B cell (primary cell): ENCODE measurements at regions not wholly inside any gene's neighbourhood (a gene's known extent, or its start where the extent isn't known, plus 50 kb on each side); places are given as distances from the start of the nearest gene placed in this dataset.

Source experiments
- ATAC-seq: fragments of 200-7000 bp; cut with Tn5 transposase; one replicate; pipeline ENCODE4 v1.10.0; 2021; ENCODE audit warnings: low read depth, mild to moderate bottlenecking, moderate number of reproducible peaks, moderate library complexity
- CTCF ChIA-PET: fragments of 350-600 bp; sonication (Branson Sonifier 250); formaldehyde crosslinking; loops from one replicate; lab custom pipeline; 2021; ENCODE audit warnings: antibody characterized with exemption, inconsistent platforms; lab: Charles Lee
- POLR2A ChIA-PET: fragments of 350-600 bp; sonication (Branson Sonifier 250); formaldehyde crosslinking; loops from one replicate; lab custom pipeline; 2021; ENCODE audit warnings: antibody characterized with exemption; lab: Charles Lee
- DNase-seq: peaks from one replicate; pipeline ENCODE4 v3.0.0; 2013
- H2AFZ ChIP-seq: 2 replicates; pipeline ENCODE4 v1.6.1; 2012; ENCODE audit warnings: mild to moderate bottlenecking, low read depth, low read length; ENCODE audit not compliant: insufficient read depth, poor library complexity, severe bottlenecking
- H3K27ac ChIP-seq, 2 donors: 1 replicate in 1 of 2; 2 replicates in 1 of 2; pipeline ENCODE4 v1.5.1; 2012 to 2013; ENCODE audit warnings: low read length in 2 of 2, mild to moderate bottlenecking in 2 of 2, moderate library complexity in 1 of 2
- H3K27me3 ChIP-seq, 4 experiments: fragments of 200-600 bp in 1 of 4; sonication (generic) in 1 of 4; replicated peaks in 1 of 4; 1 replicate in 2 of 4; 2 replicates in 2 of 4; pipeline versions ENCODE4 v1.6.1 to v1.7.0; 2013 to 2016; ENCODE audit warnings: low read length in 3 of 4, mild to moderate bottlenecking in 2 of 4, mixed read lengths in 1 of 4, moderate library complexity in 1 of 4; ENCODE audit not compliant: insufficient read depth in 4 of 4, control insufficient read depth in 3 of 4; ENCODE audit errors: control extremely low read depth in 1 of 4
- H3K36me3 ChIP-seq, 2 experiments: replicated peaks in 1 of 2; 1 replicate in 1 of 2; 2 replicates in 1 of 2; pipeline versions ENCODE4 v1.6.1 to v1.7.1; 2013; ENCODE audit warnings: low read length in 1 of 2; ENCODE audit not compliant: insufficient read depth in 2 of 2, control insufficient read depth in 1 of 2; ENCODE audit errors: control extremely low read depth in 1 of 2, extremely low read depth in 1 of 2
- H3K4me1 ChIP-seq, 2 donors: fragments of 200-600 bp in 1 of 2; sonication (generic) in 1 of 2; 1 replicate in 1 of 2; 2 replicates in 1 of 2; pipeline versions ENCODE4 v1.5.1 to v1.6.1; 2013 to 2017; ENCODE audit warnings: low read length in 2 of 2; ENCODE audit not compliant: control insufficient read depth in 2 of 2, insufficient read depth in 2 of 2
- H3K4me2 ChIP-seq: replicated peaks from 2 replicates; pipeline ENCODE3; 2012; ENCODE audit warnings: mild to moderate bottlenecking, low read depth, low read length; ENCODE audit not compliant: poor library complexity, severe bottlenecking
- H3K4me3 ChIP-seq, 5 experiments: fragments of 200-600 bp in 1 of 5; sonication (generic) in 1 of 5; 1 replicate in 3 of 5; 2 replicates in 2 of 5; pipeline versions ENCODE4 v1.5.1 to v1.7.0; 2011 to 2016; ENCODE audit warnings: low read length in 4 of 5, mild to moderate bottlenecking in 4 of 5, low read depth in 2 of 5, control low read depth in 1 of 5, moderate library complexity in 1 of 5; ENCODE audit not compliant: insufficient read depth in 1 of 5; ENCODE audit errors: control extremely low read depth in 1 of 5, extremely low read depth in 1 of 5
- H3K79me2 ChIP-seq: fragments of 200-600 bp; sonication (generic); one replicate; pipeline ENCODE4 v1.6.0; 2016; ENCODE audit warnings: low read length; ENCODE audit not compliant: control insufficient read depth, insufficient read depth
- H3K9ac ChIP-seq: fragments of 200-600 bp; sonication (generic); 2 replicates; pipeline ENCODE4 v1.6.1; 2017; ENCODE audit warnings: mild to moderate bottlenecking, low read length, moderate library complexity
- H3K9me3 ChIP-seq, 3 donors: one replicate each; pipeline versions ENCODE4 v1.6.1 to v1.7.1; 2013; ENCODE audit warnings: low read length in 2 of 3; ENCODE audit not compliant: control insufficient read depth in 2 of 3, insufficient read depth in 1 of 3; ENCODE audit errors: control extremely low read depth in 1 of 3
- H4K20me1 ChIP-seq: 2 replicates; pipeline ENCODE4 v1.6.0; 2012; ENCODE audit warnings: mild to moderate bottlenecking, low read length; ENCODE audit not compliant: insufficient read depth, control insufficient read depth, poor library complexity, severe bottlenecking
- H3K27ac Mint-ChIP-seq: one replicate; pipeline ENCODE4 v1.8.0; 2021; ENCODE audit warnings: mixed read lengths
- H3K27me3 Mint-ChIP-seq: one replicate; pipeline ENCODE4 v1.8.0; 2021; ENCODE audit warnings: mixed read lengths
- H3K4me1 Mint-ChIP-seq: one replicate; pipeline ENCODE4 v1.8.0; 2021; ENCODE audit warnings: mixed read lengths
- H3K4me3 Mint-ChIP-seq: one replicate; pipeline ENCODE4 v1.8.0; 2021; ENCODE audit warnings: mixed read lengths
- H3K9me3 Mint-ChIP-seq: one replicate; pipeline ENCODE4 v1.8.0; 2022; ENCODE audit warnings: mixed read lengths; ENCODE audit not compliant: insufficient read depth
- CTCF ChIP-seq: fragments of 200-600 bp; IDR thresholded peaks from one replicate; pipeline ENCODE4 v1.8.0; 2022; ENCODE audit warnings: antibody characterized with exemption, mild to moderate bottlenecking
- EZH2 ChIP-seq: IDR thresholded peaks from 2 replicates; pipeline ENCODE4 v1.6.1; 2012; ENCODE audit warnings: borderline replicate concordance, low read depth, mild to moderate bottlenecking, moderate library complexity, low read length; ENCODE audit not compliant: insufficient read depth, poor library complexity, severe bottlenecking
- WGBS: methylation state at CpG from one replicate; pipeline ENCODE4 v1.1.5; 2013; ENCODE audit warnings: missing lambda C conversion rate; ENCODE audit not compliant: insufficient coverage; 5-methylcytosine and 5-hydroxymethylcytosine counted together
- intact Hi-C: fragments of 100-400 bp; cut with micrococcal nuclease; formaldehyde crosslinking; loops from one replicate; pipeline ENCODE4 v1.10.0; 2022

- H3K4me1 ChIP-seq, result no peaks in the 10 kb centered on the region
- H3K79me2 ChIP-seq, result no peaks in the 10 kb centered on the region
- no peaks in the 10 kb centered on the region for H3K36me3 ChIP-seq
- H3K4me3 Mint-ChIP-seq, result no peak overlapping the region
- ChIA-PET CTCF (no interaction called here), POLR2A (no interaction called here)
- no peaks in the 10 kb centered on the region for H3K27me3 ChIP-seq
- intact Hi-C loops, result no loop called here
- H4K20me1 ChIP-seq, result no peaks in the 10 kb centered on the region
- DNase-seq (no peak), ATAC-seq (no peak)
- H2AFZ ChIP-seq, result no peak overlapping the region
- peaks cover 0 to 19% (median 0%) of the 10 kb centered on the region in 3 donors for H3K9me3 ChIP-seq
- H3K27ac ChIP-seq, result no peak overlapping the region
- no peaks in the 10 kb centered on the region for H3K27me3 Mint-ChIP-seq
- H3K9ac ChIP-seq, result no peak overlapping the region
- H3K27ac Mint-ChIP-seq, result no peak overlapping the region
- peaks cover 5% of the 10 kb centered on the region for H3K9me3 Mint-ChIP-seq
- no peak overlapping the region for H3K4me2 ChIP-seq
- 100% methylated on average over 1 of the region's 1 CpG for WGBS
- no peak overlapping the region for H3K4me3 ChIP-seq
- H3K4me1 Mint-ChIP-seq, result no peaks in the 10 kb centered on the region
- TF ChIP-seq CTCF (no peak), EZH2 (no peak)
Measured at GRCh38 chr19:28003543-28003942, 1209.4 kb downstream of the UQCRFS1 start.

- H3K27me3 ChIP-seq, result no peaks in the 10 kb centered on the region
- H3K4me1 ChIP-seq, result no peaks in the 10 kb centered on the region
- DNase-seq (no peak), ATAC-seq (no peak)
- TF ChIP-seq EZH2, result no peak
- no peak for TF ChIP-seq CTCF
- ChIA-PET CTCF (no interaction called here), POLR2A (no interaction called here)
- Mint-ChIP-seq H3K4me3 (no peak overlapping the region), H3K4me1 (no peaks in the 10 kb centered on the region), H3K27me3 (no peaks in the 10 kb centered on the region), H3K27ac (no peak overlapping the region), H3K9me3 (peaks cover 5% of the 10 kb centered on the region)
- intact Hi-C loops, result no loop called here
- no CpG with 5 or more reads among the region's 2 CpGs for WGBS
- no peak overlapping the region for H3K4me3 ChIP-seq
- peaks cover 0 to 7% (median 0%) of the 10 kb centered on the region in 3 donors for H3K9me3 ChIP-seq
- H3K9ac ChIP-seq, result no peak overlapping the region
- no peak overlapping the region for H3K4me2 ChIP-seq
- H4K20me1 ChIP-seq, result no peaks in the 10 kb centered on the region
- H2AFZ ChIP-seq, result no peak overlapping the region
- no peak overlapping the region for H3K27ac ChIP-seq
- H3K36me3 ChIP-seq, result no peaks in the 10 kb centered on the region
- no peaks in the 10 kb centered on the region for H3K79me2 ChIP-seq
Measured at GRCh38 chr19:27997069-27997468, 1215.9 kb downstream of the UQCRFS1 start.
